Kidney epithelial cell (primary cell): ENCODE measurements at regions not wholly inside any gene's neighbourhood (a gene's known extent, or its start where the extent isn't known, plus 50 kb on each side); places are given as distances from the start of the nearest gene placed in this dataset.
A peak's percentile ranks its signal among the peaks of the same experiment; 100 is the strongest.

Experiments used
- DNase-seq: peaks from one replicate; pipeline ENCODE4 v3.0.0-alpha.2; 2010; ENCODE audit warnings: low read depth
- H3K27me3 ChIP-seq: 2 replicates; pipeline ENCODE4 v1.6.0; 2011; ENCODE audit warnings: low read length; ENCODE audit not compliant: control insufficient read depth, insufficient read depth
- H3K36me3 ChIP-seq: 2 replicates; pipeline ENCODE4 v1.5.1; 2011; ENCODE audit warnings: low read length; ENCODE audit not compliant: control insufficient read depth, insufficient read depth
- H3K4me3 ChIP-seq: 2 replicates; pipeline ENCODE4 v1.5.1; 2011; ENCODE audit warnings: low read depth, mild to moderate bottlenecking, control low read depth, low read length
- CTCF ChIP-seq: IDR thresholded peaks from 2 replicates; pipeline ENCODE4 v1.5.1; 2011; ENCODE audit warnings: mild to moderate bottlenecking, moderate library complexity, low read length, control low read depth, inconsistent platforms; ENCODE audit not compliant: insufficient read depth, poor library complexity, severe bottlenecking

GRCh38 chr4:144350706-144351105 is 210.2 kb upstream of the GYPA start:
- DNase-seq, result no peak
- Histone ChIP-seq H3K4me3 (no peak overlapping the region), H3K36me3 (no peaks in the 10 kb centered on the region), H3K27me3 (peaks cover 3% of the 10 kb centered on the region)
- no peak for TF ChIP-seq CTCF

GRCh38 chr4:144351306-144351705 is 210.8 kb upstream of the GYPA start:
- Histone ChIP-seq H3K4me3 (no peak overlapping the region), H3K27me3 (peaks cover 3% of the 10 kb centered on the region), H3K36me3 (no peaks in the 10 kb centered on the region)
- DNase-seq, result no peak
- no peak for TF ChIP-seq CTCF

- DNase-seq, result no peak
- H3K27me3 ChIP-seq, result peaks cover 3% of the 10 kb centered on the region
- TF ChIP-seq CTCF, result no peak
These were observed 212.8 kb upstream of the GYPA start for GRCh38 chr4:144353292-144353691.

GRCh38 chr4:144355811-144356757 is 215.6 kb upstream of the GYPA start:
- TF ChIP-seq CTCF, result no peak
- H3K4me3 ChIP-seq, result no peak overlapping the region
- peak; percentile 97 for DNase-seq
- H3K27me3 ChIP-seq, result peaks cover 5% of the 10 kb centered on the region
- H3K36me3 ChIP-seq, result no peaks in the 10 kb centered on the region

More at GRCh38 chr4:144353292-144353691, 212.8 kb upstream of the GYPA start:
- no peak overlapping the region for H3K4me3 ChIP-seq
- H3K36me3 ChIP-seq, result no peaks in the 10 kb centered on the region

- Histone ChIP-seq H3K4me3 (no peak overlapping the region), H3K27me3 (peaks cover 5% of the 10 kb centered on the region), H3K36me3 (no peaks in the 10 kb centered on the region)
- TF ChIP-seq CTCF, result no peak
- DNase-seq, result no peak
These were observed 216.4 kb upstream of the GYPA start for GRCh38 chr4:144356941-144357381.

GRCh38 chr4:144357975-144358374 is 217.5 kb upstream of the GYPA start:
- Histone ChIP-seq H3K27me3 (peaks cover 4% of the 10 kb centered on the region), H3K4me3 (no peak overlapping the region), H3K36me3 (no peaks in the 10 kb centered on the region)
- TF ChIP-seq CTCF, result no peak
- no peak for DNase-seq
